GM13976 (cell line): ENCODE measurements at regions not wholly inside any gene's neighbourhood (a gene's known extent, or its start where the extent isn't known, plus 50 kb on each side); places are given as distances from the start of the nearest gene placed in this dataset.
A peak's percentile ranks its signal among the peaks of the same experiment; 100 is the strongest.

Source experiments
- DNase-seq: peaks from one replicate; pipeline ENCODE4 v3.0.0; 2012; ENCODE audit warnings: low spot score
- CTCF ChIP-seq: IDR thresholded peaks from 2 replicates; pipeline ENCODE4 v1.5.1; 2012; ENCODE audit warnings: borderline replicate concordance, mild to moderate bottlenecking; ENCODE audit not compliant: insufficient read depth; ENCODE audit errors: extremely low read depth, missing control alignments, control extremely low read depth
- in situ Hi-C: fragments of 300-500 bp; cut with MboI; formaldehyde crosslinking; loops from one replicate; pipeline ENCODE4 v1.12.0; 2022; ENCODE audit warnings: low sequenced_read_pairs, mixed read lengths, inconsistent platforms; ENCODE audit not compliant: unreplicated experiment

GRCh38 chr2:171247741-171248662, 87.3 kb upstream of the TLK1 start:
- in situ Hi-C loops: no loop called here
- no peak for TF ChIP-seq CTCF
- DNase-seq: peak; percentile 41

- DNase-seq: no peak
- in situ Hi-C loops: no loop called here
- no peak for TF ChIP-seq CTCF
These were observed 84.5 kb upstream of the TLK1 start for GRCh38 chr2:171244970-171245782.

- DNase-seq: no peak
- no peak for TF ChIP-seq CTCF
- in situ Hi-C loops: no loop called here
These were observed 83.8 kb upstream of the TLK1 start for GRCh38 chr2:171244466-171244969.

GRCh38 chr2:171241771-171242170, 81.1 kb upstream of the TLK1 start:
- no peak for TF ChIP-seq CTCF
- DNase-seq: no peak
- in situ Hi-C loops: no loop called here

GRCh38 chr2:171238946-171239345, 78.3 kb upstream of the TLK1 start:
- in situ Hi-C loops: no loop called here
- no peak for DNase-seq
- TF ChIP-seq CTCF: no peak

GRCh38 chr2:171237751-171238505, 77.2 kb upstream of the TLK1 start:
- TF ChIP-seq CTCF: no peak
- no peak for DNase-seq
- in situ Hi-C loops: no loop called here
